ENCODE measurements at regions not wholly inside any gene's neighbourhood (a gene's known extent, or its start where the extent isn't known, plus 50 kb on each side); places are given as distances from the start of the nearest gene placed in this dataset.

DNA sequence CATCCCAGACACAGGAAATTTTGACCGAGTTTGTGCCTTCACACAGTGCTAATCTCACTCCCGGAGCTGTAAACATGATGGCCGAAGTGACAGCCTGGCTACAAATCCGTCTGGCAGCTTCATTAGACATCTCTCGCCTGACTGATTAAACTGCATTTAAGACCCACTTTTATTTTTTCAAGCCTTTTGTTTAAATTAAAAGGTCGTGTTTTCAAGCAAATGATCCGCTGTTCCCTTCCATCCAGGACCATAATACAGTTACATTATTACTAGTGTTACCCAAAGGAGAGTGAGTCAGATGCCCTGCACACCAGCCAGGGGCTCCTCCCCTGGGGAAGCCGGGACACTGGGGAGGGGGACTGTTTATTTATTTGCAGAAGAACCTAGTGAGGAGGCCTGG lies 200.2 kb downstream of the EXOC5 start:
- TF ChIP-seq, protein P1, sequence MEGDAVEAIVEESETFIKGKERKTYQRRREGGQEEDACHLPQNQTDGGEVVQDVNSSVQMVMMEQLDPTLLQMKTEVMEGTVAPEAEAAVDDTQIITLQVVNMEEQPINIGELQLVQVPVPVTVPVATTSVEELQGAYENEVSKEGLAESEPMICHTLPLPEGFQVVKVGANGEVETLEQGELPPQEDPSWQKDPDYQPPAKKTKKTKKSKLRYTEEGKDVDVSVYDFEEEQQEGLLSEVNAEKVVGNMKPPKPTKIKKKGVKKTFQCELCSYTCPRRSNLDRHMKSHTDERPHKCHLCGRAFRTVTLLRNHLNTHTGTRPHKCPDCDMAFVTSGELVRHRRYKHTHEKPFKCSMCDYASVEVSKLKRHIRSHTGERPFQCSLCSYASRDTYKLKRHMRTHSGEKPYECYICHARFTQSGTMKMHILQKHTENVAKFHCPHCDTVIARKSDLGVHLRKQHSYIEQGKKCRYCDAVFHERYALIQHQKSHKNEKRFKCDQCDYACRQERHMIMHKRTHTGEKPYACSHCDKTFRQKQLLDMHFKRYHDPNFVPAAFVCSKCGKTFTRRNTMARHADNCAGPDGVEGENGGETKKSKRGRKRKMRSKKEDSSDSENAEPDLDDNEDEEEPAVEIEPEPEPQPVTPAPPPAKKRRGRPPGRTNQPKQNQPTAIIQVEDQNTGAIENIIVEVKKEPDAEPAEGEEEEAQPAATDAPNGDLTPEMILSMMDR (IDR thresholded peaks at IDR 0.05), result no peak
- Histone ChIP-seq H3K36me3 (no peaks in the 10 kb centered on the region), H3K27ac (no peak overlapping the region), H3K4me1 (no peaks in the 10 kb centered on the region), H3K4me3 (no peak overlapping the region), H3K27me3 (peaks cover 0 to 3% of the 10 kb centered on the region in 2 donors), H3K9me3 (no peaks in the 10 kb centered on the region)
- no peak for DNase-seq (ENCODE audit: low spot score)

- Histone ChIP-seq H3K27ac (no peak overlapping the region), H3K9me3 (no peaks in the 10 kb centered on the region), H3K27me3 (peaks cover 0 to 3% of the 10 kb centered on the region in 2 donors), H3K4me1 (no peaks in the 10 kb centered on the region), H3K4me3 (no peak overlapping the region), H3K36me3 (no peaks in the 10 kb centered on the region)
- TF ChIP-seq, protein P1 (IDR thresholded peaks at IDR 0.05), result peak in 1 of 2 donors; percentile 61
- no peak for DNase-seq (ENCODE audit: low spot score)
These were observed 201.7 kb downstream of the EXOC5 start for GRCh38 chr14:57066887-57067513.

DNA sequence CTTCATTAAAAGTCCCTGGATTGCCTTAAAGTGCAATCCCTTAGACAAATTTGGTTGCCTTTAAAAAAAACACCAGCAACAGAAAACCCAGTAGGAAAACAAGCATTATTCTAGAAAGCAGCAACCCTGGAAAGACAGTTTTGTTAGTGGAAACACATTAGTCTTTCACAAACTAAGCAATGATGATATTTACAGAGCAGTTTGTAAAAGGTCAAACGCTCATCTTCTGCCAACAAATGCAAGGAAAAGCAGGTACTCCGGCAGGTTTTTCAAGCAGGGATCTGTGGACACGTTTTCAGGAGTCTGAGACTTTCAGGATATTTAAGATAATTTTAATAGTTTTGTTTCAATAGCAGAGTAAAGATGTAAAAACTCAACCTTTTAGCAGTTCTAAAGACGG lies 202.2 kb downstream of the EXOC5 start:
- TF ChIP-seq, protein P1 (IDR thresholded peaks at IDR 0.05), result no peak
- no peaks in the 10 kb centered on the region for H3K36me3 ChIP-seq
- no peak overlapping the region for H3K4me3 ChIP-seq
- no peaks in the 10 kb centered on the region for H3K4me1 ChIP-seq
- H3K27me3 ChIP-seq, result peaks cover 0 to 3% of the 10 kb centered on the region in 2 donors
- no peaks in the 10 kb centered on the region for H3K9me3 ChIP-seq
- DNase-seq (ENCODE audit: low spot score), result no peak
- no peak overlapping the region for H3K27ac ChIP-seq

GRCh38 chr14:57061009-57061711 lies 207.5 kb downstream of the EXOC5 start:
- H3K4me3 ChIP-seq, result no peak overlapping the region
- no peaks in the 10 kb centered on the region for H3K27me3 ChIP-seq
- no peaks in the 10 kb centered on the region for H3K36me3 ChIP-seq
- no peaks in the 10 kb centered on the region for H3K9me3 ChIP-seq
- H3K27ac ChIP-seq, result no peak overlapping the region
- TF ChIP-seq, protein P1 (IDR thresholded peaks at IDR 0.05), result no peak
- no peak for DNase-seq (ENCODE audit: low spot score)
- H3K4me1 ChIP-seq, result no peaks in the 10 kb centered on the region

GRCh38 chr14:57060276-57060955 lies 208.3 kb downstream of the EXOC5 start:
- TF ChIP-seq, protein P1 (IDR thresholded peaks at IDR 0.05), result no peak
- H3K27me3 ChIP-seq, result no peaks in the 10 kb centered on the region
- H3K4me3 ChIP-seq, result no peak overlapping the region
- H3K27ac ChIP-seq, result no peak overlapping the region
- no peaks in the 10 kb centered on the region for H3K9me3 ChIP-seq
- no peak for DNase-seq (ENCODE audit: low spot score)
- no peaks in the 10 kb centered on the region for H3K4me1 ChIP-seq
- H3K36me3 ChIP-seq, result no peaks in the 10 kb centered on the region
